HG02852 (cell line): ENCODE measurements at regions not wholly inside any gene's neighbourhood (a gene's known extent, or its start where the extent isn't known, plus 50 kb on each side); places are given as distances from the start of the nearest gene placed in this dataset.

Source experiments
- ATAC-seq: cut with Tn5 transposase; IDR thresholded peaks from one replicate; pipeline ENCODE4 v1.9.1; 2021; ENCODE audit warnings: mild to moderate bottlenecking, moderate library complexity; ENCODE audit not compliant: unreplicated experiment

GRCh38 chr11:32262367-32262766, 171.5 kb downstream of the RCN1 start:
- no peak for ATAC-seq

DNA sequence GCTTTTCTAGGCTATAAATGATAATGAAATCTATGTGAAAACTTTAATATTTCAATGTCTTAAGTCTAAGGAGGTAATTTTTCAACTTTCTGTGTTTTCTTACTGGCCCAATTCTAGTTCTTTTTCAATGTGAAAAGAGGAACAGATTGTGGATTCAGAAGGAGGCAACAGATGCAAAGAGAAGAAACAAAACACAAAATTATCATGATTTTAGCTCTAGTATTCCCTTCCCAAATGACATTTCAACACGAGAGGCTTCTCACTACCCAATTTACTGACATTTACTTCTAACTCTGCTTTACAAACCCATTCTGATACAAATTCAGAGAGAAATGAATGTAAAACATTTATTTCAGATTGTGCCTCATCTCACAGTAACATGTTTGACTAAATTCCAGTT, 169.4 kb downstream of the WT1 start:
- no peak for ATAC-seq

DNA sequence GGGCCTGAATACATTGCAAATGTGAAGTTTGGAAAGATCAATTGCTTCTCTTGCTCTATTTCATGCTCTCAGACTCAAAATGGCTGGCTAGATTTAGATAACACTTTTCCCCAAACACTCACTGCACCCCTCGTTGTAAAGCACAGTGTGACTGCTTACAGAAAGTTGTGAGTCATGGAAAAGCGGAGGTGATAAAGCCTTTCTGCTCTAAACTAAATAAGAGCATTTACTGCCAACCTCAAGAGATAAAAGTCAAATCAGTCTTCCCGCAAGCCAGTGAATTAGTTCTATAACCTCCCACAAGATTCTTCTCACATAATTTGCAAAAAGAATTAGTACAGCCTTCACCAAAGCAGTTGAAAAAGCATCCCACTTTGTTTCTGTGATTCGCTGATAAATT, 168.7 kb downstream of the WT1 start:
- ATAC-seq = no peak

DNA sequence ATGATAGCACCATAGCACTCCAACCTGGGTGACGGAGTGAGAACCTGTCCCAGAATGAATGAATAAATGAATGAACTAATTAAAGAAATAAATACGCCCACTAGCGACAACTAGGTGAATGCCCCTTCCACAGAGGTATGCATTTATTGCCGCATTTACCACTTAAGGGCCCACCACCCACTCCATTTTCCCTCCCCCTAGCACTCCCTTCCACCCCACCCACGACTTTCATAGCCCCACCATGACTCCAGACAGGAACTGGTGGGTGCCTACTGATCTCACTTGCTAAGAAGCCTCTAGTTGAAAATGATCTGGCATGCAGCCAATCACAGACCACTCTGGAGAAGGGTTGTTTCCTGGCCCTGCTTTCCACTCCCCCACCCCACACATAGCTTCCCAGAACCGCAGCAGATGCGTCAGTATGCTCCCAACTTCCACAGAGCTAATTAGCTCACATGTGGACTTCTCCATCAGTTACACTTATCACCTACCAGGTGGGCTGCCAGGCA, 167.6 kb downstream of the WT1 start:
- no peak for ATAC-seq

GRCh38 chr11:32273931-32274330, 161.4 kb downstream of the WT1 start:
- no peak for ATAC-seq

- no peak for ATAC-seq
Measured at GRCh38 chr11:32279672-32280071, 155.7 kb downstream of the WT1 start.

DNA sequence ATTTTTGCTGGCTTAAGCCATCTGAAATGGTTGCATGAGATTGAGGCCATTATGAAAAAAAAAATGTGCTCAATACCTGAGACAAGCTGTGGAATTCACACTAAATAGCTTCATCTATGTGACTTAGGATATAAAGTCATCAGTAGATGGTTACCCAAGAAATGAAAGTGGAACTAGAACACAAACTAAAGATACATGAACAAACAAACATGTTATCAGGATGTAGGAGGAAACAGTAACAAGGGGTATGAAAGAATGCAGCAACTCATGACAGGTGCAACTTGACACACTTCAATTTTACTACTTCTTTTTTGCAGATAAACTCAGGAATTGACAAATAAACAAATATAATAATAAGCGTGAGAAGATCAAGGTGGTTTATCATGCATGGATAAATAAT, 155.0 kb downstream of the WT1 start:
- ATAC-seq = no peak

GRCh38 chr11:32288276-32288675, 147.1 kb downstream of the WT1 start:
- no peak for ATAC-seq

- no peak for ATAC-seq
Measured at GRCh38 chr11:32289701-32290100, 145.6 kb downstream of the WT1 start.

DNA sequence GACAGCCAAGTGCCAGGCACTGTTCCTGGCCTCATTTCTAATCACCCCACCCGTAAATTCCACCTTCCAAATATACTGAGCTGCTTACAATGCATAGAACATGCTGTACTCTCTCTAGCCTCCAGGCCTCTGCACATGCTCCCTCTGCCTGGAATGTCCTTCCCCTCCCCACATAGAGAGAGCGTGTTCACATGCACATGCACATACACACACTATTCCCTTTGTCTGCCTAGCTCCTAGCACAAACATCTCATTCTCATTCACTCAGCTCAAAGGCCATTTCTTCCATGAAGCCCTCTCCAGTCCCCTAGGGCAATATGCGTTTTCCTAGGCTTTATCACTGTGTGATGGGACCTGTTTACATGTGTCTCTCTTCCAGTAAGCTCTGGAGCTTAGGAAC, 144.6 kb downstream of the WT1 start:
- no peak for ATAC-seq

DNA sequence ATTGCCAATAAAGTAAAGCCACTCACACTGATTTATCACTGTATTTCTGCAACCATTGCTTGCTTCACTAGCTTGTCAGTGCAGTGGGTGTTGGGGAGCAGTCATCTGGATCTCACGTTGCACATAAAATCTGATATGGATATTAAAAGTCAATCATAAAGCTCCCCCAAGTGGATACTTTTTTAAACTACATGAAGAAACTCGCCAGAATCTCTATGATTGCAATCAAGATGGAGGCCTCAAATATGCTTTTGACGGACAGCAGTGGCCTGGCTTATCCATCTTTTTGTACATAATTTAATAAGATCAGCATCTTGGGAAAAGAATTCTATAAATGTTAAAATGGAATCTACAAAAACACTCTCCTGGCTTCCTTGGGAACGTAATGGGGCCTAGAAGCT, 137.7 kb downstream of the WT1 start:
- no peak for ATAC-seq

DNA sequence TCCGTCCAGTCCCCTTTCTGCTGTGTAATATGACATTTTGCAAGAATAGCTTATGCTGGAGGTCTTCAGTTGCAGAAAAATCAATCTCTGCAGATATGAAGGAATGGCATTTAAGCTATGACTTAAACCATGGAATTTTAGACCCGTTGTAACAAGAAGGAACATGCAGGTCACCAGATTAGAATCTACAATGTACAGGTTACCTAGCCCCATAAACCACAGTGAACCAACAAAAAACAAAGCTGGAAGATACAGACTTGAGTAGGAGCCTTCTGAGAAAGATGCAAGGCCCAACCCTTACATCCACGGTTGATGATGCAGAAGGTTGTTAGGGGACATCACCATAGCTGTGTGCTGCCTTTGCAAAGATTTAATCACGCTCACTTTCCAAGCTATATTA, 132.5 kb downstream of the WT1 start:
- no peak for ATAC-seq

- no peak for ATAC-seq
Measured at GRCh38 chr11:32304521-32304920, 130.8 kb downstream of the WT1 start.

GRCh38 chr11:32305460-32305859, 129.9 kb downstream of the WT1 start:
- ATAC-seq = no peak

- no peak for ATAC-seq
Measured at GRCh38 chr11:32307471-32307870, 127.9 kb downstream of the WT1 start.

GRCh38 chr11:32307913-32308312, 127.4 kb downstream of the WT1 start:
- ATAC-seq = no peak

DNA sequence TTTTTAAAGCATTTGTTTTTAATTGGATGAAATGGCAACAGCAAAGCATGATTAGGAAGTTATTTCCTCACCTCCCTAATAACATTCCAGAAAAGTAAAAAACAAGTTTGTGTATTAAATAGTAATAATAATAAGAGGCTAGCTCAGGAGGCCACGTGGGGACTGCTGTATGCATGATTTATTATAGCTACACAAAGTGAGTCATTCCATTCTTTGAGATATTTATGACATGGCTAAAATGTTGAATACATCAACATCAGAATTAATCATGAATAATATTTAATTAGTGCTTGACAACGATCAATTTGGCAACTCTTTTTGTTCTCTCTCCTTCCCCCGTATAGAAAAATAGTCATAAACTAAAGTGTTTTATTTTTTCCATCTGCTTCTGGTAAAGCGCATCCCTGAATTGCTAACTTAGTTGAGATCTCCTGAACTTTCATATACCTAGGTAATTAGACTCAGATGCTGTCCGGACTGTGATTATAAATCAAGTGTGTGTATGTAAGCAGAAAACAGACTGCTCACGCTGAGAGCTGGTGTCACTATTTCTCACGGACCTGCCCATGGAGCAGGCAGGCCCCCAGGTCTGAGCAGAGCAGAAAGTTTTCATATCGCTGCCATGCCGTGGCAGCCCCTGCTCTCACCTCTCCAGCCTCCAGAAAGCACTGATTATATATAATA, 125.7 kb downstream of the WT1 start:
- no peak for ATAC-seq

DNA sequence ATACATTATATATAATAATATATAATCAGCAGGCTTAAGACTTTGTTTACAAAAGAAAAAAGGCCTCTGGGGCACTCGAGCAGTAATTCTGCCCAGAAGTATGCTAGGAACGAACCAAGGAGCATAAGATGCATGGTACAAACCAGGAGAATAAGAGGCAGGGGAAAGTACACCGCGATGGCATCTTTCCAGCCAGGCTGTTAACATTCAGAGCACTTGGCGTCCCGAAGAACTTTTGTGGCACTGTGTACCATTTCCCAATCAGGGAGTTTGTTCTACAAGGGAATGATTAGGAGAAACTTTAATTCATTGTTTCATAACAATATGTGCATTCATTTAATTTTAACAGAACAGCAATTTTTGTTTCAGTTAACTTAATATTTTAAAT, 125.1 kb downstream of the WT1 start:
- ATAC-seq = no peak

DNA sequence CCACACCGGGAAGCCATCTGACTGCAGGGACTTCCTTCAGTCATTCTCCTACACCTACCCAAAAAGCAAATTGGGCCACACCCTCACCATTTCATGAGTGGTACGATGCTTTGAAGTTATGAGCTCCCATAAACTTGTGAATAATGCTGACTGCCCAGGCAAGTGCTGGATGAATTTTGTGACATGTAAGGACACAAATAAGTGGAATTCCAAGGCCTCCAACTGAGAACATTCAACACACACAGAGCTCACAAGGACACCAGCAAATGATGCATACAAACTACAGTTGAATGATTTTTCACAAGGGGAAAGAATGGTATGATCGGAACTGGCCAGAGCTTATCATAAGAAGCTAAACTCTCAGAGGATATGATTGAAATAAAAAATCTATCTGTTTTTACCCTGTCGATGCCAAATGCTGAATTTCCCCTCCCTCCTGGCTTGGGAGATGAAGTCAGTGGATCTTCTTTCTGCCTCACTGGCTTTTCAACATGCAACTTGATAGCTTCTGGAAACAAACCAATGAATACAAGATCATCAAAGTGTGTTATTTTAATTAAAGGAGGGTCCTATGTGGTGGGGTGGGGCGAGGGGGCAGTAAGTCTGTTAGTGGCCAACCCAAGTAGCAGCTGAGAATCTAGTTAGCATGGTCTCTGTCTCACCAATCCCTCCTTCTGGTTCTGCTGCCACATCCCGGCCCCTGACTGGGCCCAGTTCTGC, 123.8 kb downstream of the WT1 start:
- no peak for ATAC-seq

- ATAC-seq = no peak
Measured at GRCh38 chr11:32312206-32312817, 123.0 kb downstream of the WT1 start.

DNA sequence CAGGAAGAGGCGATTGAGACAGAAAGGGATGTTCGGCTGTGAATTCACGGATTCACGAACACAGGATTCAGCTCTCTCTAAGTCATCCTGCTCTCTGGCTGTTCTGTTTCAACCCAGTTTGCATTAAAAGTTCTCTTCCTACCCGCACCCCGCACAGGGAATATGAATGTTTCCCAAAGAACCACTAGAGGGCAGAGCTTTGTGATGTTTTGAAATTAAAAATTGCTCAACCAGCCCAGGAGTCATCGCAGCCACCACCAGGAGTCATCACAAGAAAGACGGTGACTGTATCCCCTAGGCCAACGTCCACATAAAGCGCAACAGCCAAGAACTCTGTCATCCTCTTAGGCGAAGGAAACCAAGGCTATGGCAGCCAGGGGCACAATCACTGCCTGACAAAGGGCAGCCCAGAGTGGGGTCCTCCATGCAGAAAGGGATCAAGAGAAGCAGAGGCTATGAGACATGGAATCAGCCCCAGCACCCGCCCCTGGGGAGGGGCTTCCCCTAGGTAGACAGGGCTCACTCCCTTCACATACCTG, 122.4 kb downstream of the WT1 start:
- ATAC-seq = no peak

- ATAC-seq = no peak
Measured at GRCh38 chr11:32313477-32313876, 121.9 kb downstream of the WT1 start.
